HCT116 (cell line): ENCODE measurements at regions not wholly inside any gene's neighbourhood (a gene's known extent, or its start where the extent isn't known, plus 50 kb on each side); places are given as distances from the start of the nearest gene placed in this dataset.

Source experiments
- CTCF ChIP-seq, 3 experiments: fragments of 200-600 bp in 1 of 3; sonication (generic) in 1 of 3; IDR thresholded peaks in 2 of 3; conservative IDR thresholded peaks in 1 of 3; 2 replicates each; pipeline ENCODE4 v1.5.1; 2012 to 2017; ENCODE audit warnings: low read depth in 2 of 3, low read length in 2 of 3, antibody characterized with exemption in 1 of 3, borderline replicate concordance in 1 of 3, control low read depth in 1 of 3, mild to moderate bottlenecking in 1 of 3, mixed read lengths in 1 of 3, mixed run types in 1 of 3, moderate library complexity in 1 of 3; ENCODE audit not compliant: insufficient read depth in 1 of 3
- EZH2 ChIP-seq: fragments of 200-600 bp; sonication (generic); IDR thresholded peaks from 2 replicates; pipeline ENCODE4 v1.6.1; 2017; ENCODE audit warnings: antibody characterized with exemption, mixed run types
- EZH2phosphoT487 ChIP-seq: fragments of 200-600 bp; IDR thresholded peaks from 2 replicates; pipeline ENCODE4 v1.6.1; 2018; ENCODE audit warnings: antibody characterized with exemption, borderline replicate concordance
- FOSL1 ChIP-seq: IDR thresholded peaks from 2 replicates; pipeline ENCODE4 v1.6.1; 2012; ENCODE audit warnings: low read depth
- JUND ChIP-seq: IDR thresholded peaks from 2 replicates; pipeline ENCODE4 v1.6.1; 2012
- POLR2A ChIP-seq: IDR thresholded peaks from 2 replicates; pipeline ENCODE4 v1.7.0; 2011; ENCODE audit warnings: borderline replicate concordance; ENCODE audit not compliant: insufficient read depth, insufficient read length; ENCODE audit errors: extremely low read depth
- RAD21 ChIP-seq: IDR thresholded peaks from 2 replicates; pipeline ENCODE4 v1.6.1; 2012; ENCODE audit warnings: low read depth, mild to moderate bottlenecking
- YY1 ChIP-seq: IDR thresholded peaks from 2 replicates; pipeline ENCODE4 v1.6.1; 2011; ENCODE audit warnings: low read length, low read depth, moderate library complexity, mild to moderate bottlenecking; ENCODE audit not compliant: insufficient replicate concordance; ENCODE audit errors: extremely low read depth
- TF ChIP-seq, protein P1 (sequence below): IDR thresholded peaks from 2 replicates; pipeline ENCODE4 v1.6.1; 2012; ENCODE audit warnings: low read depth
- TF ChIP-seq, protein P2 (sequence below): IDR thresholded peaks from 2 replicates; pipeline ENCODE4 v1.6.1; 2012

DNA sequence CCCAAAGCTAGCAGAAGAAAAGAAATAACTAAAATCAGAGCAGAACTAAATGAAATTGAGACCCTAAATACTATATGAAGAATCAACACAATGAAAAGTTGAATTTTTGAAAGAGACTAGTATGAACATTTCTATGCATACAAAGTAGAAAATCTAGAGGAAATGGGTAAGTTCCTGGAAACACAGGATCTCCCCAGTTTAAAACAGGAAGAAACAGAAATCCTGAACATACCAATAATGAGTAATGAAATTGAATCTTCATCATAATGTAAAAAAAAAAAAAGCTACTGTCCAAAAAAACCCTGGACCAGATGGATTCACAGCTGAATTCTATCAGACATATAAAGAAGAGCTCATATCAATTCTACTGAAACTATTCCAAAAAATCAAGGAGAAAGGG lies 233.5 kb downstream of the PLPP3 start:
- no peak for TF ChIP-seq CTCF (IDR thresholded peaks at IDR 0.05 in 2 of 3, conservative IDR thresholded peaks at IDR 0.05 in 1 of 3; ENCODE audit: borderline replicate concordance in 1 of 3, insufficient read depth in 1 of 3, low read depth in 2 of 3, low read length in 2 of 3)
- TF ChIP-seq, protein P1, sequence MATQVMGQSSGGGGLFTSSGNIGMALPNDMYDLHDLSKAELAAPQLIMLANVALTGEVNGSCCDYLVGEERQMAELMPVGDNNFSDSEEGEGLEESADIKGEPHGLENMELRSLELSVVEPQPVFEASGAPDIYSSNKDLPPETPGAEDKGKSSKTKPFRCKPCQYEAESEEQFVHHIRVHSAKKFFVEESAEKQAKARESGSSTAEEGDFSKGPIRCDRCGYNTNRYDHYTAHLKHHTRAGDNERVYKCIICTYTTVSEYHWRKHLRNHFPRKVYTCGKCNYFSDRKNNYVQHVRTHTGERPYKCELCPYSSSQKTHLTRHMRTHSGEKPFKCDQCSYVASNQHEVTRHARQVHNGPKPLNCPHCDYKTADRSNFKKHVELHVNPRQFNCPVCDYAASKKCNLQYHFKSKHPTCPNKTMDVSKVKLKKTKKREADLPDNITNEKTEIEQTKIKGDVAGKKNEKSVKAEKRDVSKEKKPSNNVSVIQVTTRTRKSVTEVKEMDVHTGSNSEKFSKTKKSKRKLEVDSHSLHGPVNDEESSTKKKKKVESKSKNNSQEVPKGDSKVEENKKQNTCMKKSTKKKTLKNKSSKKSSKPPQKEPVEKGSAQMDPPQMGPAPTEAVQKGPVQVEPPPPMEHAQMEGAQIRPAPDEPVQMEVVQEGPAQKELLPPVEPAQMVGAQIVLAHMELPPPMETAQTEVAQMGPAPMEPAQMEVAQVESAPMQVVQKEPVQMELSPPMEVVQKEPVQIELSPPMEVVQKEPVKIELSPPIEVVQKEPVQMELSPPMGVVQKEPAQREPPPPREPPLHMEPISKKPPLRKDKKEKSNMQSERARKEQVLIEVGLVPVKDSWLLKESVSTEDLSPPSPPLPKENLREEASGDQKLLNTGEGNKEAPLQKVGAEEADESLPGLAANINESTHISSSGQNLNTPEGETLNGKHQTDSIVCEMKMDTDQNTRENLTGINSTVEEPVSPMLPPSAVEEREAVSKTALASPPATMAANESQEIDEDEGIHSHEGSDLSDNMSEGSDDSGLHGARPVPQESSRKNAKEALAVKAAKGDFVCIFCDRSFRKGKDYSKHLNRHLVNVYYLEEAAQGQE, result no peak
- TF ChIP-seq YY1, result no peak
- TF ChIP-seq RAD21, result no peak
- no peak for TF ChIP-seq EZH2phosphoT487
- TF ChIP-seq, protein P2, sequence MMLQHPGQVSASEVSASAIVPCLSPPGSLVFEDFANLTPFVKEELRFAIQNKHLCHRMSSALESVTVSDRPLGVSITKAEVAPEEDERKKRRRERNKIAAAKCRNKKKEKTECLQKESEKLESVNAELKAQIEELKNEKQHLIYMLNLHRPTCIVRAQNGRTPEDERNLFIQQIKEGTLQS, result no peak
- TF ChIP-seq POLR2A, result no peak
- TF ChIP-seq EZH2, result no peak
- no peak for TF ChIP-seq JUND
- no peak for TF ChIP-seq FOSL1
